IMR-90 (cell line): ENCODE measurements at regions not wholly inside any gene's neighbourhood (a gene's known extent, or its start where the extent isn't known, plus 50 kb on each side); places are given as distances from the start of the nearest gene placed in this dataset.

Source experiments
- ATAC-seq: fragments of 200-7000 bp; cut with Tn5 transposase; 2 replicates; pipeline ENCODE4 v1.9.1; 2020; ENCODE audit warnings: low read depth, mild to moderate bottlenecking, moderate library complexity
- BruUV-seq: library from RNA; stranded (reverse); fragments of 400-500 nt; replicated peaks from 2 replicates; lab custom pipeline; 2021; lab: Mats Ljungman, UMichigan
- CTCF ChIA-PET: fragments of 300-600 bp; formaldehyde crosslinking; extraction: SDS; loops from one replicate; lab custom pipeline; 2021; ENCODE audit warnings: antibody characterized with exemption; lab: Yijun Ruan, JAX
- POLR2A ChIA-PET: fragments of 300-600 bp; sonication (Branson Sonifier 250); formaldehyde crosslinking; loops from one replicate; lab custom pipeline; 2022; ENCODE audit warnings: antibody characterized with exemption; ENCODE audit not compliant: unreplicated experiment; lab: Charles Lee
- DNase-seq: peaks from one replicate; pipeline ENCODE4 v3.0.0; 2013
- H2AFZ ChIP-seq: replicated peaks from 2 replicates; pipeline ENCODE3; 2013; ENCODE audit warnings: low read length, mild to moderate bottlenecking; ENCODE audit not compliant: poor library complexity
- H2AK5ac ChIP-seq: 2 replicates; pipeline ENCODE4 v1.6.1; 2013; ENCODE audit warnings: low read depth, low read length, inconsistent platforms
- H2AK9ac ChIP-seq: replicated peaks from 2 replicates; pipeline ENCODE3; 2013; ENCODE audit warnings: mild to moderate bottlenecking, low read depth, low read length, moderate library complexity; ENCODE audit not compliant: poor library complexity
- H2BK120ac ChIP-seq: 2 replicates; pipeline ENCODE4 v1.6.1; 2013; ENCODE audit warnings: low read depth, low read length, inconsistent platforms
- H2BK15ac ChIP-seq: 3 replicates; pipeline ENCODE4 v1.6.1; 2013; ENCODE audit warnings: low read depth, low read length, inconsistent platforms
- H2BK20ac ChIP-seq: 2 replicates; pipeline ENCODE4 v1.6.1; 2013; ENCODE audit warnings: low read depth, mild to moderate bottlenecking, inconsistent platforms, low read length, moderate library complexity
- H2BK5ac ChIP-seq: 2 replicates; pipeline ENCODE4 v1.6.1; 2013; ENCODE audit warnings: mild to moderate bottlenecking, low read depth, low read length, inconsistent platforms; ENCODE audit not compliant: poor library complexity, severe bottlenecking
- H3K14ac ChIP-seq: replicated peaks from 2 replicates; pipeline ENCODE4 v1.6.1; 2013; ENCODE audit warnings: low read depth, low read length, inconsistent platforms
- H3K18ac ChIP-seq: 2 replicates; pipeline ENCODE4 v1.6.1; 2013; ENCODE audit warnings: low read depth, low read length, control low read depth
- H3K23ac ChIP-seq: 2 replicates; pipeline ENCODE4 v1.6.1; 2013; ENCODE audit warnings: low read depth, low read length, inconsistent platforms
- H3K27ac ChIP-seq: 2 replicates; pipeline ENCODE4 v1.5.1; 2013; ENCODE audit warnings: mild to moderate bottlenecking, control low read depth, low read length; ENCODE audit not compliant: insufficient read depth
- H3K27me3 ChIP-seq: 2 replicates; pipeline ENCODE4 v1.6.1; 2013; ENCODE audit warnings: low read length; ENCODE audit not compliant: control insufficient read depth, insufficient read depth
- H3K36me3 ChIP-seq: 2 replicates; pipeline ENCODE4 v1.6.1; 2013; ENCODE audit warnings: low read length, mixed read lengths; ENCODE audit not compliant: control insufficient read depth, insufficient read depth
- H3K4ac ChIP-seq: 2 replicates; pipeline ENCODE4 v1.6.1; 2013; ENCODE audit warnings: low read depth, low read length, inconsistent platforms
- H3K4me1 ChIP-seq: 2 replicates; pipeline ENCODE4 v1.6.1; 2013; ENCODE audit warnings: low read length, mixed read lengths; ENCODE audit not compliant: control insufficient read depth, insufficient read depth
- H3K4me2 ChIP-seq: 2 replicates; pipeline ENCODE4 v1.6.1; 2013; ENCODE audit warnings: low read depth, mild to moderate bottlenecking, control low read depth, low read length, moderate library complexity
- H3K4me3 ChIP-seq: 2 replicates; pipeline ENCODE4 v1.5.1; 2013; ENCODE audit warnings: low read depth, mild to moderate bottlenecking, control low read depth, low read length, moderate library complexity; ENCODE audit not compliant: insufficient read depth
- H3K56ac ChIP-seq: 2 replicates; pipeline ENCODE4 v1.6.1; 2013; ENCODE audit warnings: low read length, inconsistent platforms; ENCODE audit not compliant: insufficient read depth; ENCODE audit errors: extremely low read depth
- H3K79me1 ChIP-seq, 2 experiments: 2 replicates each; pipeline ENCODE4 v1.6.1; 2013; ENCODE audit warnings: low read length in 2 of 2, inconsistent platforms in 1 of 2, low read depth in 1 of 2
- H3K9ac ChIP-seq: 2 replicates; pipeline ENCODE4 v1.6.1; 2013; ENCODE audit warnings: low read depth, low read length, control low read depth
- H3K9me1 ChIP-seq: 2 replicates; pipeline ENCODE4 v1.6.1; 2013; ENCODE audit warnings: low read length, inconsistent platforms; ENCODE audit not compliant: insufficient read depth
- H3K9me3 ChIP-seq: 2 replicates; pipeline ENCODE4 v1.6.1; 2013; ENCODE audit warnings: low read length; ENCODE audit not compliant: control insufficient read depth, insufficient read depth
- H4K20me1 ChIP-seq: 2 replicates; pipeline ENCODE4 v1.6.1; 2013; ENCODE audit warnings: low read length, inconsistent platforms; ENCODE audit not compliant: insufficient read depth
- H4K5ac ChIP-seq: 2 replicates; pipeline ENCODE4 v1.6.1; 2013; ENCODE audit warnings: mild to moderate bottlenecking, low read depth, low read length, control low read depth
- H4K8ac ChIP-seq, 2 experiments: 2 replicates each; pipeline ENCODE4 v1.6.1; 2013; ENCODE audit warnings: low read depth in 2 of 2, low read length in 2 of 2, control low read depth in 1 of 2, inconsistent platforms in 1 of 2
- H4K91ac ChIP-seq: 2 replicates; pipeline ENCODE4 v1.6.1; 2013; ENCODE audit warnings: low read depth, low read length, inconsistent platforms; ENCODE audit not compliant: insufficient read depth
- ELK1 ChIP-seq: fragments of 150-350 bp; IDR thresholded peaks from 2 replicates; pipeline ENCODE4 v1.6.1; 2016; ENCODE audit warnings: low read depth, mild to moderate bottlenecking, low read length, moderate library complexity, borderline replicate concordance
- MAFK ChIP-seq: IDR thresholded peaks from 2 replicates; pipeline ENCODE4 v1.6.1; 2012; ENCODE audit warnings: low read depth, low read length, improper control_type of control experiment
- MAZ ChIP-seq: IDR thresholded peaks from 2 replicates; pipeline ENCODE4 v1.6.1; 2012; ENCODE audit warnings: low read depth, mild to moderate bottlenecking, low read length, improper control_type of control experiment, moderate library complexity, borderline replicate concordance
- MXI1 ChIP-seq: IDR thresholded peaks from 2 replicates; pipeline ENCODE4 v1.6.1; 2012; ENCODE audit warnings: low read depth, mild to moderate bottlenecking, low read length, moderate library complexity, borderline replicate concordance
- WGBS, 2 experiments: methylation state at CpG; one replicate each; pipeline versions ENCODE4 v1.1.5 to v1.1.7; 2013; ENCODE audit warnings: missing lambda C conversion rate in 2 of 2; ENCODE audit not compliant: insufficient read length in 1 of 2; ENCODE audit errors: extremely low coverage in 2 of 2; 5-methylcytosine and 5-hydroxymethylcytosine counted together
- dilution Hi-C: fragments of 300-500 bp; cut with HindIII; formaldehyde crosslinking; loops from one replicate; pipeline ENCODE4 v1.14.3; 2018; ENCODE audit warnings: low sequenced_read_pairs; ENCODE audit not compliant: unreplicated experiment
- in situ Hi-C: fragments of 300-500 bp; cut with MboI; formaldehyde crosslinking; loops from 3 replicates; pipeline ENCODE4 v1.14.3; 2019; ENCODE audit warnings: low sequenced_read_pairs, inconsistent platforms, mixed read lengths
- intact Hi-C: fragments of 100-400 bp; cut with micrococcal nuclease; formaldehyde crosslinking; loops from 2 replicates; pipeline ENCODE4 v1.10.0; 2022

- H3K4me2 ChIP-seq: no peak overlapping the region
- ATAC-seq: no peak
- DNase-seq: no peak
- H3K4ac ChIP-seq: no peak overlapping the region
- no peak overlapping the region for H3K18ac ChIP-seq
- H2BK20ac ChIP-seq: no peak overlapping the region
- H4K20me1 ChIP-seq: no peaks in the 10 kb centered on the region
- H2AFZ ChIP-seq: no peak overlapping the region
- no peak overlapping the region for H3K14ac ChIP-seq
- no peaks in the 10 kb centered on the region for H3K4me1 ChIP-seq
- in situ Hi-C loops: no loop called here
- peaks cover 2% of the 10 kb centered on the region; the same call in 1 of the 2 replicates for H3K9me3 ChIP-seq
- H3K9me1 ChIP-seq: no peaks in the 10 kb centered on the region
- CTCF ChIA-PET: interaction anchor here (0.7 kb wide), 1 partner anchor 703 kb away, joined by 3 read pairs; no protein-coding TSS in a partner anchor
- dilution Hi-C loops: no loop called here
- no peak overlapping the region for H4K8ac ChIP-seq
- no peaks in the 10 kb centered on the region for H3K79me1 ChIP-seq
- no peak overlapping the region for H2BK5ac ChIP-seq
- no peaks in the 10 kb centered on the region for H3K27me3 ChIP-seq
- H3K4me3 ChIP-seq: no peak overlapping the region
- intact Hi-C loops: no loop called here
- no CpG with 5 or more reads among the region's 2 CpGs for WGBS, 2 experiments
- H2BK120ac ChIP-seq: no peak overlapping the region
- no peak overlapping the region for H3K27ac ChIP-seq
- BruUV-seq: no TSS peak
- POLR2A ChIA-PET: no interaction called here
- H2AK9ac ChIP-seq: no peak overlapping the region
- H3K56ac ChIP-seq: no peak overlapping the region
- no peak overlapping the region for H4K5ac ChIP-seq
- no peak overlapping the region for H3K23ac ChIP-seq
- no peak overlapping the region for H2BK15ac ChIP-seq
- no peaks in the 10 kb centered on the region for H3K36me3 ChIP-seq
- H4K91ac ChIP-seq: no peak overlapping the region
- no peak for TF ChIP-seq MAFK
- TF ChIP-seq MXI1: no peak
- TF ChIP-seq MAZ: no peak
- TF ChIP-seq ELK1: no peak
- no peak overlapping the region for H2AK5ac ChIP-seq
- H3K9ac ChIP-seq: no peak overlapping the region
Observed at GRCh38 chr3:181616088-181617070, 95.3 kb upstream of the SOX2 start.
